ENCODE measurements at regions not wholly inside any gene's neighbourhood (a gene's known extent, or its start where the extent isn't known, plus 50 kb on each side); places are given as distances from the start of the nearest gene placed in this dataset.

- no peak overlapping the region for H3K4me3 ChIP-seq (ENCODE audit: control insufficient read depth, low read depth, low read length)
- no peak for TF ChIP-seq CTCF (IDR thresholded peaks at IDR 0.05; ENCODE audit: control insufficient read depth, insufficient read depth, low read depth, low read length, missing control alignments)
- DNase-seq (ENCODE audit: low read depth), result no peak
Observed at GRCh38 chr11:45052361-45052760, 94.1 kb upstream of the PRDM11 start.

- no peak for DNase-seq (ENCODE audit: low read depth)
Observed at GRCh38 chr11:45053736-45054446, 92.5 kb upstream of the PRDM11 start.

GRCh38 chr11:45054956-45055355 is 91.5 kb upstream of the PRDM11 start:
- no peak for TF ChIP-seq CTCF (IDR thresholded peaks at IDR 0.05; ENCODE audit: control insufficient read depth, insufficient read depth, low read depth, low read length, missing control alignments)
- H3K4me3 ChIP-seq (ENCODE audit: control insufficient read depth, low read depth, low read length), result no peak overlapping the region
- no peak for DNase-seq (ENCODE audit: low read depth)

More at GRCh38 chr11:45053736-45054446, 92.5 kb upstream of the PRDM11 start:
- H3K4me3 ChIP-seq (ENCODE audit: control insufficient read depth, low read depth, low read length), result no peak overlapping the region
- TF ChIP-seq CTCF (IDR thresholded peaks at IDR 0.05; ENCODE audit: control insufficient read depth, insufficient read depth, low read depth, low read length, missing control alignments), result no peak

- TF ChIP-seq CTCF (IDR thresholded peaks at IDR 0.05; ENCODE audit: control insufficient read depth, insufficient read depth, low read depth, low read length, missing control alignments), result no peak
- no peak overlapping the region for H3K4me3 ChIP-seq (ENCODE audit: control insufficient read depth, low read depth, low read length)
- DNase-seq (ENCODE audit: low read depth), result no peak
Observed at GRCh38 chr11:45056529-45056928, 89.9 kb upstream of the PRDM11 start.

GRCh38 chr11:45057938-45058646 is 88.3 kb upstream of the PRDM11 start:
- TF ChIP-seq CTCF (IDR thresholded peaks at IDR 0.05; ENCODE audit: control insufficient read depth, insufficient read depth, low read depth, low read length, missing control alignments), result no peak
- no peak overlapping the region for H3K4me3 ChIP-seq (ENCODE audit: control insufficient read depth, low read depth, low read length)
- DNase-seq (ENCODE audit: low read depth), result no peak

- TF ChIP-seq CTCF (IDR thresholded peaks at IDR 0.05; ENCODE audit: control insufficient read depth, insufficient read depth, low read depth, low read length, missing control alignments), result no peak
- DNase-seq (ENCODE audit: low read depth), result no peak
- no peak overlapping the region for H3K4me3 ChIP-seq (ENCODE audit: control insufficient read depth, low read depth, low read length)
Observed at GRCh38 chr11:45058647-45058950, 87.8 kb upstream of the PRDM11 start.

All from AG09309 (cell line).